ENCODE measurements at regions not wholly inside any gene's neighbourhood (a gene's known extent, or its start where the extent isn't known, plus 50 kb on each side); places are given as distances from the start of the nearest gene placed in this dataset.

DNA sequence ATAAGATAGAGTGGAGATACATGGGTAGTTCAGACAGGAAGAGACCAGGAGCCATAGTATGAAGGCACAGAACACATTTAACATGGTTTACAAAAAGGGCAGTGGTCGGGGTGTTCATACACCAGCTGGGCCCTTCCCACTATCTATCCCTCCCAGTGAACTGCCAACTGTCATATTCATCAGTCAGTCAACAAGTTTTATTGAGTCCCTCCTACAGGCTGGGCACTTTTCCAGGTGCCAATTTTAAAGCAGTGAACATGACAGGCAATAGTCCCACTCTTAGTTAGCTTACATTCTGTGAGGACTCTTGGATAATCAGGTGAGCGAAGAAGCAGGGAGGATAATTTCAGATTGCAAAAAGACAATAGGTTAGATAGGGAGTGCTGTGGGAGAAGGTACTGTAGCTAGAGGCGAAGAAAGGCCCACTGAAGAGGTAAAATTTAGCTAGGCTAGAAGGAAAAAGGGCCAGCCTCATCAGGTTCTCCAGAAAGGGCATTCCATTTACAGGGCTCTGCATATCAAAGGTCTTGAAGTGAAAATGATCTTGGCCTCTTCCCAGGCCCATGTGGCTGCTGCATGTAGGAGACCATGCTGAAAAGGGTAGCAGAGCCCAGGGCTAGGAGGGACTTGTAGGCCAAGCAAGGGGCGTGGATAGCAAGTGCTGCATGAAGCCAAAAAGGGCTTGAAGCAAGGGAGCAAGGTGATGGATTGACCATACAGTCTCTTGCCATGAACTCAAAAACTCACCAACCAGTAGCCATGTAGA, 274.7 kb upstream of the SNX7 start:
- TF ChIP-seq, protein P1, sequence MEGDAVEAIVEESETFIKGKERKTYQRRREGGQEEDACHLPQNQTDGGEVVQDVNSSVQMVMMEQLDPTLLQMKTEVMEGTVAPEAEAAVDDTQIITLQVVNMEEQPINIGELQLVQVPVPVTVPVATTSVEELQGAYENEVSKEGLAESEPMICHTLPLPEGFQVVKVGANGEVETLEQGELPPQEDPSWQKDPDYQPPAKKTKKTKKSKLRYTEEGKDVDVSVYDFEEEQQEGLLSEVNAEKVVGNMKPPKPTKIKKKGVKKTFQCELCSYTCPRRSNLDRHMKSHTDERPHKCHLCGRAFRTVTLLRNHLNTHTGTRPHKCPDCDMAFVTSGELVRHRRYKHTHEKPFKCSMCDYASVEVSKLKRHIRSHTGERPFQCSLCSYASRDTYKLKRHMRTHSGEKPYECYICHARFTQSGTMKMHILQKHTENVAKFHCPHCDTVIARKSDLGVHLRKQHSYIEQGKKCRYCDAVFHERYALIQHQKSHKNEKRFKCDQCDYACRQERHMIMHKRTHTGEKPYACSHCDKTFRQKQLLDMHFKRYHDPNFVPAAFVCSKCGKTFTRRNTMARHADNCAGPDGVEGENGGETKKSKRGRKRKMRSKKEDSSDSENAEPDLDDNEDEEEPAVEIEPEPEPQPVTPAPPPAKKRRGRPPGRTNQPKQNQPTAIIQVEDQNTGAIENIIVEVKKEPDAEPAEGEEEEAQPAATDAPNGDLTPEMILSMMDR (IDR thresholded peaks at IDR 0.05; ENCODE audit: insufficient read depth, low read depth, low read length), result no peak
- Histone ChIP-seq H3K27me3 (ENCODE audit: control insufficient read depth, insufficient read depth, low read length) (no peaks in the 10 kb centered on the region), H3K36me3 (ENCODE audit: control insufficient read depth, insufficient read depth, low read length) (no peaks in the 10 kb centered on the region), H3K4me3 (ENCODE audit: low read depth, low read length) (no peak overlapping the region)
- ChIA-PET POLR2A (no interaction called here), CTCF (interaction anchor here (0.6 to 1.0 kb wide), 3 partner anchors 14 to 539 kb away, joined by 3 to 4 read pairs (median 3); no protein-coding TSS in a partner anchor)
- no peak for DNase-seq (ENCODE audit: low read depth)

DNA sequence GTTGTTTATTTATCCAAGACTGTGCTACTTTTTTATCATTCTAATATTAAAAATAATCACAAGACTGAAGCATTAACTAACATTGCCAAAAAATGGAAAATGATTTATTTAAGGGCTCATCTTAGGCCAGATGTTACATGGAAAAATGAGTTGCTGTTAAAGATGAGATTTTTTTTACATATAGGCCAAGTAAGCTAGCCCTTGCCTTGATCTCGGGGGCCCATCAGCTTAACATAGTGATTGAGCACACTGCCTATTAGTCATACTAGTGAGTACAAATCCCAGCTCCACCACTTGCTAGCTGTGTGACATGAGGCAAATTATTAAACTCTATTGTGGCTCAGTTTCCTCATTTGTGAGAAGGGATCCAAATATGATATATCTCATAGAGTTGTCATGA, 275.9 kb upstream of the SNX7 start:
- ChIA-PET POLR2A (no interaction called here), CTCF (interaction anchor here (1.0 to 1.5 kb wide), 2 partner anchors 13 to 17 kb away, joined by 3 to 4 read pairs; no protein-coding TSS in a partner anchor)
- H3K36me3 ChIP-seq (ENCODE audit: control insufficient read depth, insufficient read depth, low read length), result no peaks in the 10 kb centered on the region
- H3K27me3 ChIP-seq (ENCODE audit: control insufficient read depth, insufficient read depth, low read length), result no peaks in the 10 kb centered on the region
- TF ChIP-seq, protein P1 (IDR thresholded peaks at IDR 0.05; ENCODE audit: insufficient read depth, low read depth, low read length), result no peak
- H3K4me3 ChIP-seq (ENCODE audit: low read depth, low read length), result no peak overlapping the region
- no peak for DNase-seq (ENCODE audit: low read depth)

DNA sequence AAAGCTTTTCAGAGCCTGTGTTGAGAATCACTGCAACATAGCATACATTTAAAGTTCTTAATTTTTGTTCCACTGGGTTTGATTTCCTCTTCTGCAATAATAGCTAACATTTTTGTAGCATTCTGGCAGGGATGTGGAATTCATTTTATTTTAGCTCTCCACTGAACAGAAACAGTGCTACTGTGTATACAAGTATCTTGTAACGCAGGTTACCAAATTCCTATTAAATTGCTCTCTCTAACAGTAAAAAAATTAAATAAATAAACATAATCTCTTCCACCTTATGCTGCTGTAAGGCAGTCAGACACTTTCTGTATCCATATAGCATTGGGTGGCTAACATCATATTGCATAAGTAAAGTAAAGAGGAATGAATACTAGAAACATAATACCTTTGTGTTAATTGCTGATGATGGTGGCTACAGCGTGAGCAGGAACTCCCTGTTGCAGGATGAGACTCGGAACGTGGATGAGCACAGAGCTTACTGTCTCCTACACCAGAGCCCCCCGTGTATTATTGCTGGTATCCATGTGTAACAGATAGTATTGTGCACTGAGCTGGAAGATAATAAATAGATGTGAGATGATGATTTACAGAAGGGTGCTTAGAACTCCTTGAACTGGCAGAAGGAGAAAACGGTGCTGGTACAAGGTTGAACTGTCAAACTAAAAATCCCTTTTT, 276.9 kb upstream of the SNX7 start:
- CTCF ChIA-PET, result interaction anchor here (1.5 kb wide), 1 partner anchor 16 kb away, joined by 3 read pairs; no protein-coding TSS in a partner anchor
- TF ChIP-seq, protein P1 (IDR thresholded peaks at IDR 0.05; ENCODE audit: insufficient read depth, low read depth, low read length), result no peak
- POLR2A ChIA-PET, result interaction anchor here (0.6 kb wide), 1 partner anchor 16 kb away, joined by 3 read pairs; no protein-coding TSS in a partner anchor
- H3K36me3 ChIP-seq (ENCODE audit: control insufficient read depth, insufficient read depth, low read length), result no peaks in the 10 kb centered on the region
- no peak for DNase-seq (ENCODE audit: low read depth)
- H3K27me3 ChIP-seq (ENCODE audit: control insufficient read depth, insufficient read depth, low read length), result no peaks in the 10 kb centered on the region
- H3K4me3 ChIP-seq (ENCODE audit: low read depth, low read length), result no peak overlapping the region

DNA sequence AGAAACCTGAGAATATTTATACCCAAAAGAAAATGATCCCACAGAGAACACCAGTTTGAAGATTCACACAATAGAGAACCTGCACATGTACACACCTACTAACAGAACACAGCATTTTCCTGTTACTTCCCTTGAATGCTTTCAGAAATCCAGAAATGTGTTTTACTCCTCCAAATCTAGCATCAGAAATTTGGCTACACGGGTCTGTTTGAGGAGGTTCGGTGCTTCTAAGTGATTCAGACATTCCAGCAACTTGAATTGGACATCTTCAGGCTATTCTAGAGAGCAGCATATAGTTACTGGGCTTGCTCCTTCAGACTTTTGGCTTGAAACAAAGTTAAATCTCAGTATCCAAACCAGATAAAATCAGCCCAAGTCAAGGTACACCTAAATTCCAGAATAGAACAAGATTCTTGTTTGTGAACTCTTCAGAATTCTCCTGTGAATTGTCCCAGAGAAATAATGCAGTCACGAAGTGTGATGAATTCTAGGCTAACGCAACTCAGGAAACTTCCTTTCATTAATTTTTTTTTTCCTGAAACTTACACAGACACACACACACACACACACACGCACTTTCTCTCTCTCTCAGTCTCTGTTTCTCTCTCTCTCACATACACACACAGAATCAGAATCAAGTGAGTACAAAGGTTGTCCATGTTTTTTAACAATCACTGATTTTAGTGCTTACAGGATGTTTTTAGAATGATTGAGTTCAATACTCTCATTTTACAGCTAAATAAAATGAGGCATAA, 278.4 kb upstream of the SNX7 start:
- H3K27me3 ChIP-seq (ENCODE audit: control insufficient read depth, insufficient read depth, low read length), result no peaks in the 10 kb centered on the region
- no peaks in the 10 kb centered on the region for H3K36me3 ChIP-seq (ENCODE audit: control insufficient read depth, insufficient read depth, low read length)
- ChIA-PET CTCF (no interaction called here), POLR2A (no interaction called here)
- no peak for DNase-seq (ENCODE audit: low read depth)
- no peak overlapping the region for H3K4me3 ChIP-seq (ENCODE audit: low read depth, low read length)
- TF ChIP-seq, protein P1 (IDR thresholded peaks at IDR 0.05; ENCODE audit: insufficient read depth, low read depth, low read length), result no peak

DNA sequence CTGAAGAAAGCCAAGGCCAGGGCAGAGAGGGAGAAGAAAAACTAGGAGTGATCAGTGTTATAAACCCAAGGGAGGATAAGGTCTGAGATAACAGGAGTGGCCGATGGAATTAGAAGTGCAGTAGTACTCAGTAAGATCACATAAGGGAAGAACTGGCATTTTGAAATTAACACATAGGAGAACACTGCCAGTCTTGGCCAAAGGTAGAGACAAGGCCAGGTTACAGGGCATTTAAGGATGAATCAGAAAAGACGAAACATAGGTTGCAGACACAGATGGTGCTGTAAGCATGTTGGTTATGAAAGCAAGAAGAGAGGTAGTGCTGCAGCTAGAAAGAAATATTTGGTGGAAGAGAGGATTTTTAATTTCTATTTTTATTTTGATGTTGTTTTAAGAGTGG, 278.9 kb upstream of the SNX7 start:
- TF ChIP-seq, protein P1 (IDR thresholded peaks at IDR 0.05; ENCODE audit: insufficient read depth, low read depth, low read length), result no peak
- H3K4me3 ChIP-seq (ENCODE audit: low read depth, low read length), result no peak overlapping the region
- H3K36me3 ChIP-seq (ENCODE audit: control insufficient read depth, insufficient read depth, low read length), result no peaks in the 10 kb centered on the region
- POLR2A ChIA-PET, result no interaction called here
- CTCF ChIA-PET, result no interaction called here
- no peak for DNase-seq (ENCODE audit: low read depth)
- H3K27me3 ChIP-seq (ENCODE audit: control insufficient read depth, insufficient read depth, low read length), result no peaks in the 10 kb centered on the region
